ENCODE measurements at regions not wholly inside any gene's neighbourhood (a gene's known extent, or its start where the extent isn't known, plus 50 kb on each side); places are given as distances from the start of the nearest gene placed in this dataset.
A peak's percentile ranks its signal among the peaks of the same experiment; 100 is the strongest.

DNA sequence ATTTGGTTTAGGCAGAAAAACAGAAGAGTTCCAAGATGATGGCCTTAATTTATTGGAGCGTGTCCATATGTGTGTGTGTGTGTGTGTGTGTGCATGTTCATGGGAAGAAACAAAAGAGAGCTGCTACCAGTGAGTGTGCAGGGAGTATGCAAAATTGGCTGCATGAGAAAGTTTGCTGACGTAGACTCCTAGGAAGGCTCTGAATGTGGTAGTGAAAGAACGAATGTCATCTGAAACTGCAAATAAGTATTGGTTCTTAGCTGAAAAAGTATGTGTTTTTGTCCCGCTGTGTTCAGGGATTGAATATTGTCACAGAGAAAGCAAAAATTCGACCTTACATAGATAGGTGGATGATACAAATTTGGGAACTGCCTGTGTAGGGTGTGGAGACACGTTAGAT is 542.6 kb upstream of the COX7C start:
- 30% methylated on average over 6 of the region's 6 CpGs for WGBS (ENCODE audit: insufficient coverage, insufficient replicate concordance, low lambda C conversion rate, missing lambda C conversion rate)
- Histone ChIP-seq H3K9me3 (replicated peaks; ENCODE audit: control insufficient read depth, insufficient read depth, low read length) (no peaks in the 10 kb centered on the region), H4K20me1 (ENCODE audit: control insufficient read depth, insufficient read depth) (no peaks in the 10 kb centered on the region), H3K4me1 (ENCODE audit: control insufficient read depth, insufficient read depth, low read length) (no peaks in the 10 kb centered on the region), H3K27ac (ENCODE audit: control insufficient read depth, insufficient read depth) (no peak overlapping the region), H3K4me3 (no peak overlapping the region), H3K27me3 (replicated peaks in 1 of 2; ENCODE audit: control insufficient read depth in 2 of 2, insufficient read depth in 2 of 2, low read length in 1 of 2) (no peaks in the 10 kb centered on the region), H3K9ac (ENCODE audit: control insufficient read depth, insufficient read depth, low read length) (no peak overlapping the region), H3K79me2 (ENCODE audit: control insufficient read depth, insufficient read depth, low read length) (no peaks in the 10 kb centered on the region), H3K36me3 (ENCODE audit: control insufficient read depth in 2 of 2, insufficient read depth in 2 of 2, low read length in 1 of 2) (no peaks in the 10 kb centered on the region), H2AFZ (ENCODE audit: control insufficient read depth, low read depth, low read length) (no peak overlapping the region), H3K4me2 (ENCODE audit: control insufficient read depth, insufficient read depth) (no peak overlapping the region)
- no TSS peak for BruUV-seq (replicated peaks)
- ChIA-PET SMC1A (ENCODE audit: uncharacterized antibody, unreplicated experiment) (no interaction called here), POLR2A (no interaction called here), CTCF (no interaction called here), RAD21 (ENCODE audit: unreplicated experiment) (no interaction called here)
- intact Hi-C loops (cut with micrococcal nuclease; ENCODE audit: unreplicated experiment), result no loop called here
- peak; percentile 41; the same call in 2 of the 3 replicates for ATAC-seq
- no peak for DNase-seq (ENCODE audit: low read depth, low spot score)
- in situ Hi-C loops (cut with MboI), result no loop called here
- no peak for FAIRE-seq
- TF ChIP-seq BRCA1 (IDR thresholded peaks at IDR 0.05; ENCODE audit: low read depth, low read length), result no peak
- TF ChIP-seq, protein P1, sequence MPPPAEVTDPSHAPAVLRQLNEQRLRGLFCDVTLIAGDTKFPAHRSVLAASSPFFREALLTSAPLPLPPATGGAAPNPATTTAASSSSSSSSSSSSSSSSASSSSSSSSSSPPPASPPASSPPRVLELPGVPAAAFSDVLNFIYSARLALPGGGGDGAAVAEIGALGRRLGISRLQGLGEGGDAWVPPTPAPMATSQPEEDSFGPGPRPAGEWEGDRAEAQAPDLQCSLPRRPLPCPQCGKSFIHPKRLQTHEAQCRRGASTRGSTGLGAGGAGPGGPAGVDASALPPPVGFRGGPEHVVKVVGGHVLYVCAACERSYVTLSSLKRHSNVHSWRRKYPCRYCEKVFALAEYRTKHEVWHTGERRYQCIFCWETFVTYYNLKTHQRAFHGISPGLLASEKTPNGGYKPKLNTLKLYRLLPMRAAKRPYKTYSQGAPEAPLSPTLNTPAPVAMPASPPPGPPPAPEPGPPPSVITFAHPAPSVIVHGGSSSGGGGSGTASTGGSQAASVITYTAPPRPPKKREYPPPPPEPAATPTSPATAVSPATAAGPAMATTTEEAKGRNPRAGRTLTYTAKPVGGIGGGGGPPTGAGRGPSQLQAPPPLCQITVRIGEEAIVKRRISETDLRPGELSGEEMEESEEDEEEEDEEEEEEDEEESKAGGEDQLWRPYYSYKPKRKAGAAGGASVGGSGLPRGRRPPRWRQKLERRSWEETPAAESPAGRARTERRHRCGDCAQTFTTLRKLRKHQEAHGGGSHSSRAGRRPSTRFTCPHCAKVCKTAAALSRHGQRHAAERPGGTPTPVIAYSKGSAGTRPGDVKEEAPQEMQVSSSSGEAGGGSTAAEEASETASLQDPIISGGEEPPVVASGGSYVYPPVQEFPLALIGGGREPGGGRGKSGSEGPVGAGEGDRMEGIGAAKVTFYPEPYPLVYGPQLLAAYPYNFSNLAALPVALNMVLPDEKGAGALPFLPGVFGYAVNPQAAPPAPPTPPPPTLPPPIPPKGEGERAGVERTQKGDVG (CRISPR knock-in tag; IDR thresholded peaks at IDR 0.05), result no peak
- TF ChIP-seq REST (IDR thresholded peaks at IDR 0.05; ENCODE audit: low read depth, low read length), result no peak
- TF ChIP-seq, protein P2, sequence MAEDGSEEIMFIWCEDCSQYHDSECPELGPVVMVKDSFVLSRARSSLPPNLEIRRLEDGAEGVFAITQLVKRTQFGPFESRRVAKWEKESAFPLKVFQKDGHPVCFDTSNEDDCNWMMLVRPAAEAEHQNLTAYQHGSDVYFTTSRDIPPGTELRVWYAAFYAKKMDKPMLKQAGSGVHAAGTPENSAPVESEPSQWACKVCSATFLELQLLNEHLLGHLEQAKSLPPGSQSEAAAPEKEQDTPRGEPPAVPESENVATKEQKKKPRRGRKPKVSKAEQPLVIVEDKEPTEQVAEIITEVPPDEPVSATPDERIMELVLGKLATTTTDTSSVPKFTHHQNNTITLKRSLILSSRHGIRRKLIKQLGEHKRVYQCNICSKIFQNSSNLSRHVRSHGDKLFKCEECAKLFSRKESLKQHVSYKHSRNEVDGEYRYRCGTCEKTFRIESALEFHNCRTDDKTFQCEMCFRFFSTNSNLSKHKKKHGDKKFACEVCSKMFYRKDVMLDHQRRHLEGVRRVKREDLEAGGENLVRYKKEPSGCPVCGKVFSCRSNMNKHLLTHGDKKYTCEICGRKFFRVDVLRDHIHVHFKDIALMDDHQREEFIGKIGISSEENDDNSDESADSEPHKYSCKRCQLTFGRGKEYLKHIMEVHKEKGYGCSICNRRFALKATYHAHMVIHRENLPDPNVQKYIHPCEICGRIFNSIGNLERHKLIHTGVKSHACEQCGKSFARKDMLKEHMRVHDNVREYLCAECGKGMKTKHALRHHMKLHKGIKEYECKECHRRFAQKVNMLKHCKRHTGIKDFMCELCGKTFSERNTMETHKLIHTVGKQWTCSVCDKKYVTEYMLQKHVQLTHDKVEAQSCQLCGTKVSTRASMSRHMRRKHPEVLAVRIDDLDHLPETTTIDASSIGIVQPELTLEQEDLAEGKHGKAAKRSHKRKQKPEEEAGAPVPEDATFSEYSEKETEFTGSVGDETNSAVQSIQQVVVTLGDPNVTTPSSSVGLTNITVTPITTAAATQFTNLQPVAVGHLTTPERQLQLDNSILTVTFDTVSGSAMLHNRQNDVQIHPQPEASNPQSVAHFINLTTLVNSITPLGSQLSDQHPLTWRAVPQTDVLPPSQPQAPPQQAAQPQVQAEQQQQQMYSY (CRISPR knock-in tag; IDR thresholded peaks at IDR 0.05), result no peak
- TF ChIP-seq, protein P3, sequence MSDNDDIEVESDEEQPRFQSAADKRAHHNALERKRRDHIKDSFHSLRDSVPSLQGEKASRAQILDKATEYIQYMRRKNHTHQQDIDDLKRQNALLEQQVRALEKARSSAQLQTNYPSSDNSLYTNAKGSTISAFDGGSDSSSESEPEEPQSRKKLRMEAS (IDR thresholded peaks at IDR 0.05; ENCODE audit: low read depth, low read length), result no peak
- TF ChIP-seq ZBED1 (IDR thresholded peaks at IDR 0.05; ENCODE audit: borderline replicate concordance), result no peak
- TF ChIP-seq, protein P4, sequence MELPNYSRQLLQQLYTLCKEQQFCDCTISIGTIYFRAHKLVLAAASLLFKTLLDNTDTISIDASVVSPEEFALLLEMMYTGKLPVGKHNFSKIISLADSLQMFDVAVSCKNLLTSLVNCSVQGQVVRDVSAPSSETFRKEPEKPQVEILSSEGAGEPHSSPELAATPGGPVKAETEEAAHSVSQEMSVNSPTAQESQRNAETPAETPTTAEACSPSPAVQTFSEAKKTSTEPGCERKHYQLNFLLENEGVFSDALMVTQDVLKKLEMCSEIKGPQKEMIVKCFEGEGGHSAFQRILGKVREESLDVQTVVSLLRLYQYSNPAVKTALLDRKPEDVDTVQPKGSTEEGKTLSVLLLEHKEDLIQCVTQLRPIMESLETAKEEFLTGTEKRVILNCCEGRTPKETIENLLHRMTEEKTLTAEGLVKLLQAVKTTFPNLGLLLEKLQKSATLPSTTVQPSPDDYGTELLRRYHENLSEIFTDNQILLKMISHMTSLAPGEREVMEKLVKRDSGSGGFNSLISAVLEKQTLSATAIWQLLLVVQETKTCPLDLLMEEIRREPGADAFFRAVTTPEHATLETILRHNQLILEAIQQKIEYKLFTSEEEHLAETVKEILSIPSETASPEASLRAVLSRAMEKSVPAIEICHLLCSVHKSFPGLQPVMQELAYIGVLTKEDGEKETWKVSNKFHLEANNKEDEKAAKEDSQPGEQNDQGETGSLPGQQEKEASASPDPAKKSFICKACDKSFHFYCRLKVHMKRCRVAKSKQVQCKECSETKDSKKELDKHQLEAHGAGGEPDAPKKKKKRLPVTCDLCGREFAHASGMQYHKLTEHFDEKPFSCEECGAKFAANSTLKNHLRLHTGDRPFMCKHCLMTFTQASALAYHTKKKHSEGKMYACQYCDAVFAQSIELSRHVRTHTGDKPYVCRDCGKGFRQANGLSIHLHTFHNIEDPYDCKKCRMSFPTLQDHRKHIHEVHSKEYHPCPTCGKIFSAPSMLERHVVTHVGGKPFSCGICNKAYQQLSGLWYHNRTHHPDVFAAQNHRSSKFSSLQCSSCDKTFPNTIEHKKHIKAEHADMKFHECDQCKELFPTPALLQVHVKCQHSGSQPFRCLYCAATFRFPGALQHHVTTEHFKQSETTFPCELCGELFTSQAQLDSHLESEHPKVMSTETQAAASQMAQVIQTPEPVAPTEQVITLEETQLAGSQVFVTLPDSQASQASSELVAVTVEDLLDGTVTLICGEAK (IDR thresholded peaks at IDR 0.05; ENCODE audit: borderline replicate concordance), result no peak
- no peak for TF ChIP-seq MTA3 (IDR thresholded peaks at IDR 0.05; ENCODE audit: borderline replicate concordance, low read length)
- no peak for TF ChIP-seq KLF5 (IDR thresholded peaks at IDR 0.05; ENCODE audit: partially characterized antibody)
- TF ChIP-seq HDAC2 (IDR thresholded peaks at IDR 0.05), result no peak
